IMR-90 (cell line): ENCODE measurements at regions not wholly inside any gene's neighbourhood (a gene's known extent, or its start where the extent isn't known, plus 50 kb on each side); places are given as distances from the start of the nearest gene placed in this dataset.

Experiments used
- ATAC-seq: fragments of 200-7000 bp; cut with Tn5 transposase; 2 replicates; pipeline ENCODE4 v1.9.1; 2020; ENCODE audit warnings: low read depth, mild to moderate bottlenecking, moderate library complexity
- BruUV-seq: library from RNA; stranded (reverse); fragments of 400-500 nt; replicated peaks from 2 replicates; lab custom pipeline; 2021; lab: Mats Ljungman, UMichigan
- CTCF ChIA-PET: fragments of 300-600 bp; formaldehyde crosslinking; extraction: SDS; loops from one replicate; lab custom pipeline; 2021; ENCODE audit warnings: antibody characterized with exemption; lab: Yijun Ruan, JAX
- POLR2A ChIA-PET: fragments of 300-600 bp; sonication (Branson Sonifier 250); formaldehyde crosslinking; loops from one replicate; lab custom pipeline; 2022; ENCODE audit warnings: antibody characterized with exemption; ENCODE audit not compliant: unreplicated experiment; lab: Charles Lee
- DNase-seq: peaks from one replicate; pipeline ENCODE4 v3.0.0; 2013
- H2AFZ ChIP-seq: replicated peaks from 2 replicates; pipeline ENCODE3; 2013; ENCODE audit warnings: low read length, mild to moderate bottlenecking; ENCODE audit not compliant: poor library complexity
- H2AK5ac ChIP-seq: 2 replicates; pipeline ENCODE4 v1.6.1; 2013; ENCODE audit warnings: low read depth, low read length, inconsistent platforms
- H2AK9ac ChIP-seq: replicated peaks from 2 replicates; pipeline ENCODE3; 2013; ENCODE audit warnings: mild to moderate bottlenecking, low read depth, low read length, moderate library complexity; ENCODE audit not compliant: poor library complexity
- H2BK120ac ChIP-seq: 2 replicates; pipeline ENCODE4 v1.6.1; 2013; ENCODE audit warnings: low read depth, low read length, inconsistent platforms
- H2BK15ac ChIP-seq: 3 replicates; pipeline ENCODE4 v1.6.1; 2013; ENCODE audit warnings: low read depth, low read length, inconsistent platforms
- H2BK20ac ChIP-seq: 2 replicates; pipeline ENCODE4 v1.6.1; 2013; ENCODE audit warnings: low read depth, mild to moderate bottlenecking, inconsistent platforms, low read length, moderate library complexity
- H2BK5ac ChIP-seq: 2 replicates; pipeline ENCODE4 v1.6.1; 2013; ENCODE audit warnings: mild to moderate bottlenecking, low read depth, low read length, inconsistent platforms; ENCODE audit not compliant: poor library complexity, severe bottlenecking
- H3K14ac ChIP-seq: replicated peaks from 2 replicates; pipeline ENCODE4 v1.6.1; 2013; ENCODE audit warnings: low read depth, low read length, inconsistent platforms
- H3K18ac ChIP-seq: 2 replicates; pipeline ENCODE4 v1.6.1; 2013; ENCODE audit warnings: low read depth, low read length, control low read depth
- H3K23ac ChIP-seq: 2 replicates; pipeline ENCODE4 v1.6.1; 2013; ENCODE audit warnings: low read depth, low read length, inconsistent platforms
- H3K27ac ChIP-seq: 2 replicates; pipeline ENCODE4 v1.5.1; 2013; ENCODE audit warnings: mild to moderate bottlenecking, control low read depth, low read length; ENCODE audit not compliant: insufficient read depth
- H3K27me3 ChIP-seq: 2 replicates; pipeline ENCODE4 v1.6.1; 2013; ENCODE audit warnings: low read length; ENCODE audit not compliant: control insufficient read depth, insufficient read depth
- H3K36me3 ChIP-seq: 2 replicates; pipeline ENCODE4 v1.6.1; 2013; ENCODE audit warnings: low read length, mixed read lengths; ENCODE audit not compliant: control insufficient read depth, insufficient read depth
- H3K4ac ChIP-seq: 2 replicates; pipeline ENCODE4 v1.6.1; 2013; ENCODE audit warnings: low read depth, low read length, inconsistent platforms
- H3K4me1 ChIP-seq: 2 replicates; pipeline ENCODE4 v1.6.1; 2013; ENCODE audit warnings: low read length, mixed read lengths; ENCODE audit not compliant: control insufficient read depth, insufficient read depth
- H3K4me2 ChIP-seq: 2 replicates; pipeline ENCODE4 v1.6.1; 2013; ENCODE audit warnings: low read depth, mild to moderate bottlenecking, control low read depth, low read length, moderate library complexity
- H3K4me3 ChIP-seq: 2 replicates; pipeline ENCODE4 v1.5.1; 2013; ENCODE audit warnings: low read depth, mild to moderate bottlenecking, control low read depth, low read length, moderate library complexity; ENCODE audit not compliant: insufficient read depth
- H3K56ac ChIP-seq: 2 replicates; pipeline ENCODE4 v1.6.1; 2013; ENCODE audit warnings: low read length, inconsistent platforms; ENCODE audit not compliant: insufficient read depth; ENCODE audit errors: extremely low read depth
- H3K79me1 ChIP-seq, 2 experiments: 2 replicates each; pipeline ENCODE4 v1.6.1; 2013; ENCODE audit warnings: low read length in 2 of 2, inconsistent platforms in 1 of 2, low read depth in 1 of 2
- H3K9ac ChIP-seq: 2 replicates; pipeline ENCODE4 v1.6.1; 2013; ENCODE audit warnings: low read depth, low read length, control low read depth
- H3K9me1 ChIP-seq: 2 replicates; pipeline ENCODE4 v1.6.1; 2013; ENCODE audit warnings: low read length, inconsistent platforms; ENCODE audit not compliant: insufficient read depth
- H3K9me3 ChIP-seq: 2 replicates; pipeline ENCODE4 v1.6.1; 2013; ENCODE audit warnings: low read length; ENCODE audit not compliant: control insufficient read depth, insufficient read depth
- H4K20me1 ChIP-seq: 2 replicates; pipeline ENCODE4 v1.6.1; 2013; ENCODE audit warnings: low read length, inconsistent platforms; ENCODE audit not compliant: insufficient read depth
- H4K5ac ChIP-seq: 2 replicates; pipeline ENCODE4 v1.6.1; 2013; ENCODE audit warnings: mild to moderate bottlenecking, low read depth, low read length, control low read depth
- H4K8ac ChIP-seq, 2 experiments: 2 replicates each; pipeline ENCODE4 v1.6.1; 2013; ENCODE audit warnings: low read depth in 2 of 2, low read length in 2 of 2, control low read depth in 1 of 2, inconsistent platforms in 1 of 2
- H4K91ac ChIP-seq: 2 replicates; pipeline ENCODE4 v1.6.1; 2013; ENCODE audit warnings: low read depth, low read length, inconsistent platforms; ENCODE audit not compliant: insufficient read depth
- BHLHE40 ChIP-seq: fragments of 150-350 bp; IDR thresholded peaks from 2 replicates; pipeline ENCODE4 v1.6.1; 2016; ENCODE audit warnings: mild to moderate bottlenecking, low read depth, low read length
- CHD1 ChIP-seq: IDR thresholded peaks from 2 replicates; pipeline ENCODE4 v1.6.1; 2012; ENCODE audit warnings: low read depth, low read length, improper control_type of control experiment
- ELK1 ChIP-seq: fragments of 150-350 bp; IDR thresholded peaks from 2 replicates; pipeline ENCODE4 v1.6.1; 2016; ENCODE audit warnings: low read depth, mild to moderate bottlenecking, low read length, moderate library complexity, borderline replicate concordance
- FOS ChIP-seq: fragments of 150-350 bp; IDR thresholded peaks from 2 replicates; pipeline ENCODE4 v1.6.1; 2016; ENCODE audit warnings: low read depth, low read length
- MAFK ChIP-seq: IDR thresholded peaks from 2 replicates; pipeline ENCODE4 v1.6.1; 2012; ENCODE audit warnings: low read depth, low read length, improper control_type of control experiment
- NFE2L2 ChIP-seq: fragments of 150-350 bp; IDR thresholded peaks from 2 replicates; pipeline ENCODE4 v1.6.1; 2016; ENCODE audit warnings: low read depth, mild to moderate bottlenecking, low read length
- POLR2A ChIP-seq: IDR thresholded peaks from 2 replicates; pipeline ENCODE4 v1.6.1; 2012; ENCODE audit warnings: mild to moderate bottlenecking, low read depth, low read length
- RFX5 ChIP-seq: IDR thresholded peaks from 2 replicates; pipeline ENCODE4 v1.8.0; 2012; ENCODE audit warnings: low read depth, mild to moderate bottlenecking, low read length, moderate library complexity
- USF2 ChIP-seq: fragments of 150-350 bp; IDR thresholded peaks from 2 replicates; pipeline ENCODE4 v1.6.1; 2017; ENCODE audit warnings: mild to moderate bottlenecking, antibody characterized with exemption, low read length, low read depth
- WGBS, 2 experiments: methylation state at CpG; one replicate each; pipeline versions ENCODE4 v1.1.5 to v1.1.7; 2013; ENCODE audit warnings: missing lambda C conversion rate in 2 of 2; ENCODE audit not compliant: insufficient read length in 1 of 2; ENCODE audit errors: extremely low coverage in 2 of 2; 5-methylcytosine and 5-hydroxymethylcytosine counted together
- dilution Hi-C: fragments of 300-500 bp; cut with HindIII; formaldehyde crosslinking; loops from one replicate; pipeline ENCODE4 v1.14.3; 2018; ENCODE audit warnings: low sequenced_read_pairs; ENCODE audit not compliant: unreplicated experiment
- in situ Hi-C: fragments of 300-500 bp; cut with MboI; formaldehyde crosslinking; loops from 3 replicates; pipeline ENCODE4 v1.14.3; 2019; ENCODE audit warnings: low sequenced_read_pairs, inconsistent platforms, mixed read lengths
- intact Hi-C: fragments of 100-400 bp; cut with micrococcal nuclease; formaldehyde crosslinking; loops from 2 replicates; pipeline ENCODE4 v1.10.0; 2022

GRCh38 chr9:88044200-88044599, 69.9 kb upstream of the CDK20 start:
- H3K4me2 ChIP-seq = no peak overlapping the region
- ChIA-PET POLR2A (no interaction called here), CTCF (no interaction called here)
- H2AFZ ChIP-seq = no peak overlapping the region
- H3K4ac ChIP-seq = no peak overlapping the region
- H3K79me1 ChIP-seq = no peaks in the 10 kb centered on the region
- H3K23ac ChIP-seq = no peak overlapping the region
- H3K9ac ChIP-seq = no peak overlapping the region
- dilution Hi-C loops = no loop called here
- H3K27ac ChIP-seq = no peak overlapping the region
- no peak overlapping the region for H3K14ac ChIP-seq
- in situ Hi-C loops = loop anchor here (25.0 kb wide), 1 partner anchor 357 kb away; no protein-coding TSS in a partner anchor
- H3K36me3 ChIP-seq = no peaks in the 10 kb centered on the region
- no peaks in the 10 kb centered on the region for H4K20me1 ChIP-seq
- ATAC-seq (no peak), DNase-seq (no peak)
- intact Hi-C loops = no loop called here
- no peak overlapping the region for H3K56ac ChIP-seq
- H3K4me1 ChIP-seq = no peaks in the 10 kb centered on the region
- BruUV-seq = no TSS peak
- no peaks in the 10 kb centered on the region for H3K27me3 ChIP-seq
- H2AK5ac ChIP-seq = no peak overlapping the region
- 86% methylated on average over 2 of the region's 3 CpGs; no CpG with 5 or more reads in 1 of the 2 experiments for WGBS, 2 experiments
- H3K9me3 ChIP-seq = peaks cover 8% of the 10 kb centered on the region
- no peak overlapping the region for H2BK120ac ChIP-seq
- no peaks in the 10 kb centered on the region for H3K9me1 ChIP-seq
- H3K4me3 ChIP-seq = no peak overlapping the region
- H2BK15ac ChIP-seq = no peak overlapping the region
- no peak overlapping the region for H2BK20ac ChIP-seq
- no peak overlapping the region for H3K18ac ChIP-seq
- TF ChIP-seq RFX5 = no peak
- no peak for TF ChIP-seq POLR2A
- no peak for TF ChIP-seq USF2
- no peak for TF ChIP-seq CHD1
- no peak for TF ChIP-seq ELK1
- TF ChIP-seq FOS = no peak
- no peak for TF ChIP-seq MAFK
- TF ChIP-seq NFE2L2 = no peak
- TF ChIP-seq BHLHE40 = no peak
- H2BK5ac ChIP-seq = no peak overlapping the region
- H4K5ac ChIP-seq = no peak overlapping the region
- H2AK9ac ChIP-seq = no peak overlapping the region
- no peak overlapping the region for H4K8ac ChIP-seq
- H4K91ac ChIP-seq = no peak overlapping the region
